CD4-positive, alpha-beta T cell treated with Interleukin-21 for 1 hour (primary cell): ENCODE measurements at regions not wholly inside any gene's neighbourhood (a gene's known extent, or its start where the extent isn't known, plus 50 kb on each side); places are given as distances from the start of the nearest gene placed in this dataset.

Experiments
- DNase-seq: peaks from one replicate; pipeline ENCODE4 v3.0.0-alpha.2; 2020

DNA sequence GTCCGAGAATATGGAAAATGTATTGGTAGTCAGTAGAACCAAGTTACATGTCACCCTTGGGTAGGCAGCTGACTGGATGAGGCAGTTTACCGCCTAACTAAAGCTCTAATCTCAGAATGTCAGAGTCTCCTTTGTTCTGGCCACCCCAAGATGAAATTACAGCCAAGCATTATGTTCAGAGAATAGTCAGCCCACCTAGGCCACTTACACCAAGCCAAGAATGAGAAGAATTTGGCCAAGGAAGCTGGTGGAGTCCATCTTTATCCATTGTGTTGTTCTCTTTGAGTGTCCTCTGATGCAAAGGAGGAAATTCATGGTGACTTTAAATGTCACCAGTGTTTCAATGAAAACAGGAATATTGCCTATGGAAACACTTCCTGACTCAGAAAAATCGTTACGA, 275.1 kb upstream of the MAP3K1 start:
- DNase-seq, result no peak

DNA sequence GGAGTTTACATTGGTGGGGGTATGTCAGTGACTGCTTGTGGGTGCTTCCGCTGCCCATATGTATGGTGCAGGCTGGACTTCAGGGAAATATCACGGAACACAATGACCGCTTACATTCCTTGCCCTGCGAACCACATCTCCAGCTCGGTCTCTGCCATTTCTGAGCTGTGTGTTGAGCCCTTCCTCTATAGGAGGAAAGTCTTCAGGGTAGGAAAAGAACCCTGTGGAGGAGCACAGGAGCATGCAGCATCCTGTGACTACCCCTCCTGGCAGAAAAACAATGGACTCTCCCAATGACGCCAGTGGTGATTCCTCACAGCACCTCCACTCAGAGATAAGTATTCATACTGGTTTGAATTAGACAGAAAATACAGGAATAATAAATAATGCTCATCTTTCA, 276.8 kb upstream of the MAP3K1 start:
- DNase-seq, result no peak

DNA sequence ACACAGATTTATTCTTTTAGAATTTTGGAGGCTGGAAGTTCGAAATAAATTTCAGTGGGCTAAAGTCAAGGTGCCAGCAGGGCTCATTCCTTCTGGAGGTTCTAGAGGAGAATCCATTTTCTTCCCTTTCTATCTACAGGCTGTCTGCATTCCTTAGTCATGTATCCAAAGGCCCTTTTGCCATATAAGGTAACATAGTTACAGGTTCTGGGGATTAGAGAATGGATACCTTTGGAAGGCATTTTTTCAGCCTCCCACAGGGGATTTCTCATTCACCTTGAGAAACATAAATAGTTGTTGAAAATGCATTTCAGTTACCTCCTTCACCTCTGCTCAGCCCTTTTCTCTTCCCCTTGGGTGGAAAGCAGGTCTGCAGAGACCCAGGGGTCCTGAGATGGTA, 280.0 kb upstream of the MAP3K1 start:
- no peak for DNase-seq

DNA sequence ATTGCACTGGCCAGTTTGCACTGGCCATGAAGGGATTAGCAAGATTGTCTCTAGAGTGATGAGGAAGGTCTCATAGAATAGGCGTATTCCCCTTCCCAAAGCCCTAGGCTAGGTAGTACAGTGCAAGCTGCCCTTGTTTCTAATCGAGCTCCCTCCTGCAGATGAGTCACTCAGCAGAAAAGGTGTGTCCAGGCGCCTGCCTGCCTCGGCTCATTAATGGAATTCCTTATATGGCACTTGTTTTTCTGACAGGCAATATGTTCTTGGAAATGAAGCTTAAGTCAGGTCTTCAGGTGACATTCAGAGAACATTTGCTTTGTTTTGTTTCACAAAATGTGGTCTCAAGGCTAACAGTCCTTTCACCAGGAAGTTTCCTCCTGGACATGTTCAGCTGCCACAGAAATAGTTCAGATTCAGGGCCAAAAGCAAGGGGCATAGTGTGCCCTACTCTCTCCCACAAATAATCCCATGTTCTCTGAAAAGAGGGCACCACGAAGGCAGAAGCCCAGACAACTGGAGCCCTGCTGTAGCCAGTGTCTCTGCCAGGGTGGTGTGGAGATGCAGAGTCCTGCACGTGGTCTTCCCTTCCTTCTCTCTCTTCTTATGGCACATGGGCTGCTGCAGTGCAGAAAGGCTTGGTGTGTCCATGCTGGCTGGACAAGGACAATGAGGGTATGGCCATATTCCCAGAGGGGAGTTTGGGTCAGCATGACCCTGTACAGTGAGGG, 281.1 kb upstream of the MAP3K1 start:
- DNase-seq, result peak; percentile 29

DNA sequence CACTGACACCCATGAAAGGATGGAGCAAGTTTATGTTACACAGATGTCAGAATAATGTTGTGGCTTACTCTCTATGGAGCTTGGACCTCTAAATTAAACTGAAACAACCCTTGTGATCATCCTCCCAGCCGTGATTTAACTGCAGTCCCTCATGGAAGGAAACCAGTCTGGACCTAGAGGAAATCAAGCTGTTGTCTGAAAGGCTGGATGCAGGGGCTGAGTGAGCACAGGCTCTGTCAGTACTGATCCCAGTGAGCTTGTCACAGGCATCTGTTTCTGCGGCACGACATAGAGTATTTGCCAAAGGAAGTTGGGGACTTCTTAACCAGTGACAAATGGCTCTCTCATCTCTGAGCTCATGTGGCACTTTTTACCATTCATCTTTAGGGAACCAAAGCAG, 282.9 kb upstream of the MAP3K1 start:
- peak; percentile 2 for DNase-seq

DNA sequence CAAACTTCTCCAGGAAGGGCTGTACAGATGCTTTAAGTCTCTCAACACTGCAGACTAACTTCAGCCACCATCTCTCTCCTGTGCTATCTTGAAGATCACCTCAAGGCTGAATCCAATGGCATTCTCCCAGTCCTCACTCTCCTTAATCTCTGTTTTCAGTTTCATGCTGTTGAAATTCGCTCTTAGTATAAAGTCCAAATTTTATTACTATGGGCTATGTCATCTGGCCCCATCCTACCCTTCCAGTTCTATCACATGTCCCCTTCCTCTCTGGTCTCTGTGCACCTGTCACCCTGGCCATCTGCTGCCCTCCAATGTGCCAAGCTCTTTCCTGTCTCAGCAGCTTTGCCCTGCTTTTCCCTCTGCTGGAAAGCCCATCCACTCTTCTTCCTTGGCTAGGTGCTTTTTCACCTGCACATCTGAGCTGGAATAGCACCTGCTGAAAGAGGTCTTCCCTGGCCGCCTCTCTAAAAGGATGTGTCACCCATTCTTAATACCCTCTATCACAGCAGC, 284.7 kb upstream of the MAP3K1 start:
- no peak for DNase-seq

DNA sequence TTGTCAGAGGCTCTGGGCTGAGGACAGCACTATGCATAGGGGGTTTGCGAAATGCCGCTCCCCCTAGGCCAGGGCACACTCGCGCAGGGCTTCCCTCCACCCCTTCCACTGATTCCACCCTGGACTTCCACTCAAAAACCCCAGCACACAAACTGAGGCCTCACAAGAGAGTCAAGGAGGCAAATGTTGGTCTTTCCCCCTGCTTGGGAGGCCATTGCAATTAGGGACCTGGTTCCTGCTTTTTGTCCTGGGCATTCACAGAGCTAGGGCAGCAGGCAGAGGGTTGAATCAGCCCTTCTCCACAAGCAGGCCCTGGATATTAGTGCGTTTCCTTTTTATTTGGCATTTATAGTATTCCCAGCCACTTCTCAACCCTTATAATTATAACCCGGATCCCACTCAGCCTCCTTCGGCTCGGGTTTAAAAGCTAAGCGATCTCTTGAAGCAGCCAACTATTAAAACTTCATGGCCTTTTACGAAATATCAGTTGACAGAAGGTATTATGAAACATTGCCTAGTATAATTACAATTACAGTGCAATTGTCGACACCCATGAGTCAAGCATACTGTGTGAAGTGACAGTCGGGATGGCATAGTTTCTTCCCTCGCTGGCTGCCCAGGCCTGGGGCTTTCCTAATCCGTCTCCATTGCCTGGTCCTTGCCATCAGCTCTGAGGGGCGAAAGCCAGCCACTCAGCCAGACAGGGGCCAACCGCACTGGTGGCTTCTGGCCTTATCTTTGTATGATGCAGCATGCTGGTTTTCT, 285.5 kb upstream of the MAP3K1 start:
- DNase-seq, result no peak

DNA sequence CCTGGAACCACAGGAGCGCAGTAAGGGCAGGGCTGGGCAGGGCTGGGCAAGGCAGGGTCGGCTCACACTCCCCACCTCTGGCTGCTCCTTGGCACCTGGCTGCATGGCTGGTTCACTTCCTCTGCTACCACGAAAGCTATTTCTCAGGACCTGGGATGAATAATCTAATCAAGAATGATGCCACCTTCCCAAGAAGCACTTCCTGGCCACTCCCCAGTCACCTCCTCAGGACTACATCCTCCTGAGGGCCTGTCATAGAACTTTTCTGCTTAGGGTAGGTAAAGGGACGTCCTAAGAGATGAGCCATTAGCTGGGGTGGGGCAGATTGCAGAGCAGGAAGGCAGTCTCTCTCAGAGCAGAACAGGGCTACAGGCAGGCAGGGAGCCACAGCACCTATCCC, 288.2 kb upstream of the MAP3K1 start:
- no peak for DNase-seq

DNA sequence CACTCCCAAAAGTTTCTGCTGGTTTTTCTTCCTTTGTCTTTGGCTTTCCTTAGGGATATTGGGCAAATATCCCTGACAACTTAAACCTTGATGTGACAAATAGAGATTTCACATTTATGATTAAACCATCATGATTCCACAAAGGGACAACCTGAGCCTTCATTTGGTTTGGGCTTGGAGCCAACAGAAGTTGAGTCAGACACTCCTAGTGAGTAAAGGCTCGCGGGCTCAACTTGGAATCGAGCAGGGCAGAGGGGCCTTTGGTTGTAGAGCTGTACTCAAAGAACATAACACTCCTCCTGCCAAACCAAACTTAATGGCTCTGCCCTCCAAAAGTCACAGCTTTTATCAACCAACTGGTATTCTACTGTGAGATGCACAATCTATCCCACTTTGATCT, 290.2 kb upstream of the MAP3K1 start:
- DNase-seq, result no peak

DNA sequence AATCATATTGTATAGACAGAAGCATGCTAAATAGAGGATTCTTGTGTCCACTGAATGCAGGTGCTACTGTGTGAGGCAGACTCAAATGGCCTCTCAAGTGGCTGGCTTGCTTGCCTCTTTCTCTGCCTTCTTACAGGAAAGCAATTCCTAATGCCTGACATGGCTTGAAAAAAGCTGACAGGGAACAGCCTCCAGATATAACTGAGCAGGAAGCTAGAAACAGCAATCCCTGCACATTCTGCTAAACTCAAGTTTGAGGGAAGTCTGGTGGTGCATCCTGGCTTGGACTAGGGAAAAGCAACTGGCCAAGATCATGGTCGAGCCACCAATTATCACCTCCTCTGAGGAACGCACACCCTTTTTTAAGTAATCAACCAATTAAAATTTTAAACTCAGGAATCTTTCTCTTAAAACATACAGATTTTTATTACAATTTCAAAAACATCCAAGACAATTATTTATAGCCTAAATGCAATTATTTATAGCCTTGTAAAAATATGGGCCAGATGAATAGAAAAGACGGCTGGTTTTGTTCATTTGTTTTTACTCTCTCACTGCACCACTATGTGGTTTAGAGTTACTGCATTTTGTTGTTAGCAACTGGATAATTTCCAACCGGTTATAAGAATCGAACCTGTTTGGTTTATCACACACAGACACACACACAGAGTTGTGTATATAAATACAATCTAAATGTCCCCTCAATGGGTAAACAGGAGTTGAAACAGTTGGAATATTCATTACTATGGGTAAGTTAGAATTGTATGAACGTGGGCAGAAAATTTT, 290.9 kb upstream of the ANKRD55 start:
- no peak for DNase-seq

DNA sequence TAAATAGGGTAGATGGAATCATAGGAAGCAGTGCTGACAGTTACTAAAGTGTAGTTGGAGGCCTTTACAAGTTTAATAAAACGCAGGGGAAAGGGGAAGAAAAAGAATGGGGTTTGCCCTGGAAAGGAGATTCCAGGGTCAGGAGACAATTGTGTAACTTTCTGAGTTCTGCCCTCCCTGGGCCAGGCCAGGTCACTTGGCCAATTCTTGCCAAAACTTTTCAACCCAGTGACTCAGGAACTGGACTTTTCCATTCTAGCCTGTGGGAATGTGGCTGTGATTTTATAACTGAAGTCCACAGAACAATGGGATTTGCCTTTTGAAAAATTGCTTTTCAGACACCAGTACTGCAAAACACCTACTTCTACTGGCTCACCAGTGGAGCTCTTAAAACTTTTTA, 289.8 kb upstream of the ANKRD55 start:
- DNase-seq, result no peak

DNA sequence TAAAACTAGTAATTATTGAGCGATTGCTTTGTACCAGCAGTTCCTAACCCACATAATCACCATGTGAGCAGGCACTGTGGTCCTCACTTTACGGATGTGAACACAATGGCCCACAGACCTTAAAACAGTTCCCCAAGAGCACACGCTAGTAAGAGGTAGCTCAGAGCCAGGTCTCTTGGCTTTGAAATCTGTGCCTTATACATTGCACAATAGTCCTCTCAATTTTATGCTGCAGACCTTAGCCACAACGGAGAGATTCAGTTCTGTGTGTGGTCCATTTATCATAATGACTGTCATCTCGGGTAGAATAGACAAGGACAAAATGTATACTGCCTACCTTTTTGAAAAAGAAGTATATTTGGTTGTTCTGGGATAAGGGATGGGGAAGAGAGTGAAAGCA, 289.0 kb upstream of the ANKRD55 start:
- no peak for DNase-seq

DNA sequence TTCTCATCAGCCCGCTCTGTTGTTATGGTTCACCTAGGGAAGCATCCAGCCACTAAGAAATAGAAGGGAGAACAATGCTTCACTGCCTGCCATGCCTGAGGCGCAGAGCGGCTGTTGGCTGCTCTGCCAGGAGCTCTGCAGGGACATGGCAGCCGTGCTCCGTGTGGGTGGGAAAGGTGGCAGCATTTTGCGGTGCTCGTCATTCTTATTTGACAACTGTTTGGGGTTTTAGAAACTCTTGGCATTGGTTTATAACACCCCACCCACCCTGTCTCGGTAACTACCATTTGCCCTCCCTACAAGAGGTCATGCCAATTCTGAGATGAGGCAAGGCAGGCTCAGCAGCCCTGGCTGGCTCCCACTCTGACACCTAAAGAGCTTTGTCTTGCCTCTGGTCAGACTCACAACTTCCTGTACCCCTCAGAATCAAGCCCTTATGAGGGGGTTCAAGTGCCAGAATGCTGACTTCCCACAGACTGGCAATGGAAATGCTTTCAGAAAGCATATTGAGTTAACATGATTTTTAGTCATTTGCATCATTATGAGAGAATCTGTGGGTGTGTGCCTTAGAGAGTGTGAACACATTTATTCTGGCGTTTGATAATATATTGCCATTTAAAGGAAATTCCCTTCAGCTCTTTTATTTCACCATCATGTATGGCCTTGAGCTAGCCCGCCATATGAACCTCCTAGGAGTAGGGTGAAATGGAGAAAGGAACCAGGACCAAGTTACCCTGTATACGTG, 288.0 kb upstream of the ANKRD55 start:
- DNase-seq, result no peak

DNA sequence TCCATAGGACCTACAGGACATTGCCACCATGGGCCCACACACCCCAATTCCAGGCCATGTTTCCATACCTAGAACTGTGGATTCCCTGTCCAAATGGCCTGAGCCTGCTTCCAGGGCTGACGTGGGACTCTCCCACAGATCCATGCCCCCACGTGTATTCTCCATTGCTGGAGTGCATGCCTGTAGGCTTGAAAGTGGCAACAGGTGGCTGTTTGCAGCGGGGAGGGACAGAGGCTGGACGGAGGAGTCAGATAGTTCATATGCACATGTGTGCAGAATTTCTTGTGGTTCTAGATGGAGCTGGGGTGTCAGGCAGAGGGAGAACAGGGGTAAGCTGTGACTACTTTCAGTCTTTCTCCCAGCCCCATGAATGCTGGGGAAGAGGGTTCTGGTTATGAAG, 285.7 kb upstream of the ANKRD55 start:
- DNase-seq, result no peak

DNA sequence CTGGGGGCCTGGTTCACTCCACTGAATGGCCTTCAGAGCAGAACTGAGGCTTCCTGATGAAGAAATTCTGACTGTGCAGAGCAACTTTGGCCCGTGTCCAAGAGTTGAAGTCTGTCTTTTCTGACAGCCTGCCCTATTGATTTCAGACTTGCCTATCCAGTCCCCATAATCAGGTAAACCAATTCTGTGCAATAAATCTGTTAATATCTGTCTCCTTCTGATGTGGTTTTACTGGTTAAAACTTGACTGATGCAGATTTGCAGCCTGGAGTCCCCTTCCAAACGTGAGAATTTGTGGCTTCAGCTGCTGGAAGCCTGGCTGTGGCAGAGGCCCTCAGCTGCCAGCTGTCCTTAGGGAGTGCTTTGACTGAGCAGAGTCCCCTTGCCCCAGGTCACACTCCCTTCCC, 283.9 kb upstream of the ANKRD55 start:
- peak; percentile 25 for DNase-seq

DNA sequence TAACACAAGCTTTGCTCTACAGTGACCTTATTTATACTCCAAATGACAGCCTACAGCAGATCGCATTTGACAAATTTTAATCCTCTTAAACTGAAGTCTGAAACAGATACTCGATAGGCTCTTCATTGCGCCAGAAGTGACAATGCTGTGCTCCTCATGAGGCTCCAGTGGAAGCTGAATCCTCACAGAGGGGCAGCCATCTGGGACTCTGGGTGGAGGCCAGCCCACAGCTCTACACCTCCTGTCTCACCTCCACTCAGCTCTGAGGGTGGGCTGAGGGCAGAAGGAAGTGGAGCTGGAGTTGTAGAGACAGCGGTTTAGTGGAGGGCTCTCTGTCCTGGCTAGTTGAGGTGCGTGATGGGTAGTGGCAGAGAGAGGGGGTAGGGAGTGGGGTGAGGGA, 283.3 kb upstream of the ANKRD55 start:
- DNase-seq, result no peak

DNA sequence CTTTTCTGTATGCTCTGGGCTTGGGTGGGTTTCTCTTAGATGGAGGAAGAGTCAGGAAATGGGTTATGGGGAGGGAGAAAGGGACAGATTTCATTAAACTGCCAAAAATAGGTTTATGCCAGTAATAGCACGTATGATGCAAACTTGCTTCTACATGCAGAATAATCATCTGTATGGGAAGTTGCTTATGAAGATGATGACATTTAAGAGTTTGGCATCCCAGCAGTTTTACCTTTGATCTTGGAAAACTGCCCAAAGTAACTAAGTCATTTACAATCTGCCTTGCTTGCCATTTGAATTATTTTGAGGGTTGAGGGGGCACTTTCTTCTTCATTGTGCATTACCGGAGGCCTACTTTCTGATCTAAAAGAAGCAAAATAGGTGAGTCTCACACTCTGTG, 282.9 kb upstream of the ANKRD55 start:
- DNase-seq, result no peak

DNA sequence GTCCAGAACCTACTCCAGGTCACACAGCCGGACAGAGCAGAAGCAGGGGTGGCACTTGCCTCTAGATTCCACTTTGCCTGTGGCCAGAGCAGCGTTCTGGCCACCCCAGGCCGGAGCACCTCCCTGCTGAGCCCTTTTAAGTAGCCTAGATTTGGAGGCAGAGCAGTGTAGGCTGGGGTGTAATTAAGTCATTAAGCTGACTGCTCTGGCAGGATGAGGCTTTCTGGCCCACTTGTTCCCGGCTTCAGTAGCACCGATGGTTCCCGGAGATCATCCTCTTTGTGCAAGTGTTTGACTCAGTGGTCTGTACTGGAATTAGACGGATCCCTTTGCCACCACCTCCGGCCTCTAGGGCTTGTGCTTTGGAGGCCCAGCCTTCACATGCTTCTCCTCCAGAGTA, 281.9 kb upstream of the ANKRD55 start:
- DNase-seq, result no peak

DNA sequence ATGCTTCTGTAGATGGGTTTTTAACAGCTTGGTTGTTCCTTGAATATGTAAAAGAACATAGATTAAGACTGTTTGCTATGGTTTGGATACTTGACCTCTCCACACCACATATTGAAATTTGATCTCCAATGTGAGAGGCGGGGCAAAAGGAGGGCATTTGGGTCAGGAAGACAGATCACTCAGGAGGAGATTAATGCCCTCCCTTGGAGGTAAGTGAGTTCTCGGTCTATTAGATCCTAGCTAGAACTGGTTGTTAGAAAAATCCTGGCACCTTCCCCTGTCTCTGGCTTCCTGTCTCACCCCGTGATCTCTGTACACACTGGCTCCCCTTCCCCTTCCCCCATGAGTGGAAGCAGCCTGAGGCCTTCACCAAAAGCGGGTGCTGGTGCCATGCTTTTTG, 281.1 kb upstream of the ANKRD55 start:
- no peak for DNase-seq

DNA sequence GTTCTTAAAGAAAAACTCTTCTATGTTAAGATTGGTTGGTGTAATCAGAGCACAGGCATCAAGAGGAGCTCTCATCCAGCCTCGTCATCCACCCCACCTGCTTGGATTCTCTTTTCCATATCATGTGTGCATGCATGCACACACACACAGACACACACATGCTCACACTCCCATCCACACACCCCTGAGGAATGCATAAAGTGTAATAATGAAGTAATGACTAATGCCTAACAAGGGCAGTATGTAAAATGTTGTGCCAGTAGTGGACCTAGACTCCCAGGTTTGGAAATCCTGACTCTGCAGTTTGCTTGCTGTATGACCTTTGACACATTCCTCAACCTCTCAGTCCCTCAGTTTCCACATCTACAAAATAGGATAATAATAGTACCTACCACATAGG, 280.0 kb upstream of the ANKRD55 start:
- no peak for DNase-seq

DNA sequence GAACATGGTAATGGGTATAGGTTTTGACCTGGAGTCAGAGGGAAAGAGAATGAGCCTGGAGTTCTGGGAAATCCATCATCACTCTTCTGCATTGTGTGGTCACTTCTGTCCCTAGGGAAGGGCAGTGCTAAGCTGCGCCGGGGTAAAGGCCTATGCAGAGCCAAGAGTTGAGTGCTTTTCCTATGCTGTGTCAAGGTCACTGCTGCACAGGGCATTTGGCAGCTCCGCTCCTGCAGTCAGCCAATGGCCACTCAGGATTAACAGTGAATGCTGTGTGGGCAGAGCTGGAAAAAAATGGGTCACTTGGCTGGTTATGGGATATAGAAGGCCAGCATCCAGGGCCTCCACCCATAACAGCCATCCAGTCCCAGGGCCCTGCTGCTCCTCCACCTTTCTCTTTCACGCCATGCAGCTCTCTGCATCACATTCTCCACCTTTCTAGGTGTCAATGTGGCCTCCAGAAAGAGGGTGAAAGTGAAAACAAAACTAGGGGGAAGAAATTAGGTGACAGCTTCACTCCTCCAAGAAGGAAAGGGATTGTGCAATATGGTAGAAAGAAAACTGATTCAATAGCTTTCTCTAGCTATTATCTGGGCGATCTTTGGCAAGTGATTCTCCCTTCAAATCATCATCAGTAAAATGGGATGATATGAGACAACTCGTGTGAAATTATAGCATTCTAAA, 279.3 kb upstream of the ANKRD55 start:
- DNase-seq, result no peak

DNA sequence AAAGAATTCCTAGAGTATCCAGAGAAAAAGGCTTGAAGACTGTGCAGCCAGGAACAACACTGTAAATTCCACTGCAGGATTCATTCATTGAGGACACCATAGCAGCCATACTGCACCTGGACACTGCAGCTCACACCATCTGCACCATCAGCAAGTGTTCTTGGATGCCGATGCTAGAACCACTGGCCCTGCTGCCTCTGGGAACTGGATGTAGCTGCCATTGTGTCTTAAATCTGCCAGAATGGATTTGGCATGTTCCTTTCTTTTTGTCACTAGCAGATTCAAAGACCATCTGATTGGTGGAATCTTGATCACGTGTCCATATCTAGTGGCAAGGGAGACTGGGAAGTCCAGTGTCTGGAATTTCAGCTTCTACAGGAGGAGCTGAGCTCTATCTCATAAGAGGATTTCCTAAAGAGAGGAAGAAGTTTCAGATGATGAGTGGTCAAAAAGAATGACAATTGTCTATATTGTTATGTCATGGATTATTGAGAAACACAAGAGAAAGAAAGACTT, 278.3 kb upstream of the ANKRD55 start:
- no peak for DNase-seq
